Gastroesophageal sphincter (tissue), 3 donors: ENCODE measurements at regions not wholly inside any gene's neighbourhood (a gene's known extent, or its start where the extent isn't known, plus 50 kb on each side); places are given as distances from the start of the nearest gene placed in this dataset.

ENCODE experiments used
- CTCF ChIP-seq, 4 experiments: fragments of 200-600 bp in 2 of 4; fragments of 450-650 bp in 2 of 4; sonication (generic) in 1 of 4; IDR thresholded peaks; one replicate each; pipeline ENCODE4 v1.5.1; 2017 to 2019; ENCODE audit warnings: antibody characterized with exemption in 4 of 4, mild to moderate bottlenecking in 2 of 4, moderate library complexity in 2 of 4
- EP300 ChIP-seq: sonication (generic); formaldehyde crosslinking; IDR thresholded peaks from one replicate; pipeline ENCODE4 v1.6.1; 2017; ENCODE audit warnings: antibody characterized with exemption, mild to moderate bottlenecking
- POLR2A ChIP-seq, 2 donors: fragments of 450-650 bp; IDR thresholded peaks; one replicate each; pipeline ENCODE4 v1.6.1; 2017; ENCODE audit warnings: antibody characterized with exemption in 2 of 2, mild to moderate bottlenecking in 2 of 2, moderate library complexity in 1 of 2

GRCh38 chr5:158602981-158603380 is 496.7 kb downstream of the EBF1 start:
- no peak for TF ChIP-seq CTCF (IDR thresholded peaks at IDR 0.05)
- TF ChIP-seq POLR2A (IDR thresholded peaks at IDR 0.05): no peak
- TF ChIP-seq EP300: no peak
